NCI-H2081 (cell line): ENCODE measurements at regions not wholly inside any gene's neighbourhood (a gene's known extent, or its start where the extent isn't known, plus 50 kb on each side); places are given as distances from the start of the nearest gene placed in this dataset.

ENCODE experiments used
- DNase-seq, 2 experiments: peaks; one replicate each; lab custom pipeline; 2025; lab: John Stamatoyannopoulos, UW

- no peak for DNase-seq
Observed at GRCh38 chr5:173763410-173763809, 124.7 kb upstream of the CPEB4 start.

DNA sequence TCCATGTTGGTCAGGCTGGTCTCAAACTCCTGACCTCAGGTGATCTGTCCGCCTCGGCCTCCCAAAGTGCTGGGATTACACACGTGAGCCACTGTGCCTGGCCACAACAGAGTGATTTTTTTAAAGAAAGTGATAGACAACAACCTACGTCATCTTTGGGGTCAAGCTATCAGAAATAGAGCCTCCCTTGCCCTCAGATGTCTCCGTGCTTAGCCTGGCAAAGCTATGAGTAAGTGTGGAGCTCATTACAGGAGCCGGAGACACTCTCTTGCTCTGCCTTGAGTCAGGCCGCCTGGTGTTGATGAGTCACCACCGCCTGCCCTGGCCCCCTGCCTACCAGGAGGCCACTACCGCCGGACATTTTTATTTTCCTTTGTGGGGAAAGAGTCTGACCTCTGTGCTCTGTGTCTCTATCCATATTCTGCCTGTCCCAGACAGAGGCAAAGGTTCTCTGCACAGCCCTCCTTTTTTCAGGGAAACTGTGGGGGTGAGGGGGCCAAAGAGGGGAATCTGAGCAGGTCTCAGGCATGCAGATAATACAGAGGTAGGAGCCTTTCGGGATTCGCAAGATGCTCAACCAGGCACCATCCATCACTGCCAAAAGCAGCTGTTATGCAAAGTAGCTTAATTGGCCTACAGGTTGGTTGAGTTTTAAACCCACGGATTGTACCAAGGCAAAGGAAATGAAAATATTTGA is 123.7 kb upstream of the CPEB4 start:
- DNase-seq, result no peak

GRCh38 chr5:173765029-173765644 is 123.0 kb upstream of the CPEB4 start:
- no peak for DNase-seq

DNA sequence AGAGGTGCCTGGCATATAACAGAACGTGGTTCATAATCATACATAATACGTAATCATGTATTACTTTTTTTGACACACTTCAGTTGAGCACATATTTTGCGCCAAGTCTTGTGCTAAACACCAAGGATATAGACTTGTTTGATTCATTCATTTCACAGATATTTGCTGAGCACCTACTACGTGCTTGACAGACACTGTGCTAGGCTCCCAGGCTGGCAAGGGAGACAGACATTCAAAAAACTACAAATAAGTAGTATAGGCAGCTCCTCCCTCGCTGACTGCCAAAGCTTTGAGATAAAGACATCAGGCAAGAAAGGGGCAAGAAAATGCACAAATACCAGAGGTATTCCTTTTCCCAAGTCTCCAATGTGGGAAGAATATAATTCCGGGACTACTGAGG is 122.5 kb upstream of the CPEB4 start:
- no peak for DNase-seq

- no peak for DNase-seq
Observed at GRCh38 chr5:173767574-173768266, 120.4 kb upstream of the CPEB4 start.

DNA sequence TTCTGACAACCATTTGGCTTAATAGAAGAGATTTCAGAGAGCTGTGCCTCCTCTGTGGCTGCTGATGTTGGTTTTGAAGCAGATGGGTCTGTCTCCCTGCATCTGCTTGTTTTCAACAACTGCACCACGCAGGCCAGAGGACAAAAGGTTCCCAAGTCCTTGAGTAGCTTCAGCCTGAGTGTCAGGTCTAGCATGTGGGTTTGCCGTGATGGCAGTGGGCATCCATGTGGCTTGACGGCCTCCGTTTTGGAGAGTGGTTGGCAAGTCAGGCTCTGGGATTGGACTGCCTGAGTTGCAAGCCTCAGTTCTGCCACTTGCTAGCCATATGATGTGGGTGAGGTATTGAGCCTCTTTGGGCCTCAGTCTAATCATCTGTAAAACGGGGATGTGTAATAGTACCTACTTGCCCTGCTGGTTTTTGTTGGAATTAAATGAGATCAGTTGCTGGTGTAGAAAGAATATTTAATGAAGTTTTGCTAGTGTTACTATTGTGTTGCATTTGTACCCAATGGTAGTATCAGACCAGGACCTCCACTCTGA is 119.8 kb upstream of the CPEB4 start:
- no peak for DNase-seq

DNA sequence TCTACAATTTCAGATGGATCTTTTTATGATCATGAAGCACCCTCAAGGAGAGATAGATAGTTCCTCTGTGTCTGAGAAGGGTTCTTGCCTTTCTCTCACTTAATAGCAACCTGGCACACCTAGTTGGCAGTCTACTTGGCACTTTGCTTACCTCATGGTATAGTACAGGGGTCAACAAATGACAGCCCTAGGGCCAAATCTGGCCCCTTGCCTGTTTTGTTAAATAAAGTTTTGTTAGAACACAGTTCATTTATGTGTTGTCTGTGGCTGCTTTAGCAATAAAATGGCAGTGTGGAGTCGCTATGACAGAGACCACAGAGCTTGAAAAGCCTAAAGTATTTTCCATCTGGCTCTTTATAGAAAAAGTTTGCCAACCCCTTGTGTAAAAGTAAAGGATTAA is 119.3 kb upstream of the CPEB4 start:
- DNase-seq, result no peak

- no peak for DNase-seq
Observed at GRCh38 chr5:173770637-173771036, 117.5 kb upstream of the CPEB4 start.

DNA sequence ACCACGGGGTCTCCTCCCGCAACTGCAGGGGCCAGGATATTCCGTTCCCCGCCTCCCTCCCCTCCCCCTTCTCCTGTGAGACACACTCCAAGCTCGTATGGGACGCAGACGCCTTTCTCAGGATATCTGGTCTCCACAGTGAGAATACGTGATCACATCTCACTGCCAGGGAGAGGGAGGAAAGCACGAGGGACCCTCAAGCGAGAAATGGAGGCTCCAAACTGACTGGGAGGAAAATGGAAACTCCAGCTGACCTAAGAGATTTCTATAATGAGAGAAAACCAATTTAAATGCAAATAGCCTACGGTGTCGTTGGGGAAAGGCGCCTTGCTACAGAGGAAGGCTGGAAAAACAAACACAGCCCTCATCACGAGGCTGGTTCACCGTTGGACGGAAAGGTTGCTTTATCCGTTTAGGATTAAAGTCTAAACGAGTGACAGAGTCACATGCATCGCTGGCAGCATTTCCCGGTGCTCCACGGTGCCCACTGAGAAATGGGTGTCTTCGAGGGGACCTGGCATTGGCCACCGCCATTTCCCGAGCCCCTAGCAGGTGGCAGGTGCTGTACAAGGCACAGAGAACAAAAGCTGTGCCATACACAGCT is 116.9 kb upstream of the CPEB4 start:
- no peak for DNase-seq

DNA sequence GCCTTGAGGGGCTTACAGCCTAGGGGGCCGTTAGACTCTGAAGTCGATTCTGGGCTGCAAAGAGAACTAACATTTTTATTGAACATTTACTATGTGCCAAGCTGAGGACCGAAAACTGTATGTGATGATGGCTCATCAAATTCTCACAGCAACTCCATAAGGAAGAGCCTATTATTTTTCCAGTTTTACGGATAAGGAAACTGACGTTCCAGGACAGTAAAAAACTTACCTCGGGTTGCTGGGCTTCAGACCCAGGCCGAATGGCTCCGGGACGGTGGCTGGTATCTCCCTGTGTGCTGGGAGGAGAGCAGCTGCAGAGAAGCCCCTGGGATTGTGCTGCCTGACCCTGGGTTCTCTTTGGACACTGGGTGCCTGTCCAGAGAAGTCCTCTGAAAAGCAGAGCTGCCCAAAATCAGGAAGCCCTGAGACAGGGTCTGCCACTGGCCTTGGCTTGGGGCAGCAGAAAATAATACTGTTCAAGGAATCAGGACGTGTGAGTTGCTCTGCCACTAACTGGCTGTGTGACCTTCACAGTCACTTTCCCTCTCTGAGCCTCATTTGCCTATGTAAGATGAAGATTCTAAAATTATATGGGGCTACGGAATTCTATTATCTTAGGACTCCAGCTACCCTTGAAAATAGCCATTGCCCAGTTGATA is 116.3 kb upstream of the CPEB4 start:
- DNase-seq, result no peak

- no peak for DNase-seq
Observed at GRCh38 chr5:173772384-173773059, 115.6 kb upstream of the CPEB4 start.

GRCh38 chr5:173774271-173774761 is 113.8 kb upstream of the CPEB4 start:
- DNase-seq, result no peak

DNA sequence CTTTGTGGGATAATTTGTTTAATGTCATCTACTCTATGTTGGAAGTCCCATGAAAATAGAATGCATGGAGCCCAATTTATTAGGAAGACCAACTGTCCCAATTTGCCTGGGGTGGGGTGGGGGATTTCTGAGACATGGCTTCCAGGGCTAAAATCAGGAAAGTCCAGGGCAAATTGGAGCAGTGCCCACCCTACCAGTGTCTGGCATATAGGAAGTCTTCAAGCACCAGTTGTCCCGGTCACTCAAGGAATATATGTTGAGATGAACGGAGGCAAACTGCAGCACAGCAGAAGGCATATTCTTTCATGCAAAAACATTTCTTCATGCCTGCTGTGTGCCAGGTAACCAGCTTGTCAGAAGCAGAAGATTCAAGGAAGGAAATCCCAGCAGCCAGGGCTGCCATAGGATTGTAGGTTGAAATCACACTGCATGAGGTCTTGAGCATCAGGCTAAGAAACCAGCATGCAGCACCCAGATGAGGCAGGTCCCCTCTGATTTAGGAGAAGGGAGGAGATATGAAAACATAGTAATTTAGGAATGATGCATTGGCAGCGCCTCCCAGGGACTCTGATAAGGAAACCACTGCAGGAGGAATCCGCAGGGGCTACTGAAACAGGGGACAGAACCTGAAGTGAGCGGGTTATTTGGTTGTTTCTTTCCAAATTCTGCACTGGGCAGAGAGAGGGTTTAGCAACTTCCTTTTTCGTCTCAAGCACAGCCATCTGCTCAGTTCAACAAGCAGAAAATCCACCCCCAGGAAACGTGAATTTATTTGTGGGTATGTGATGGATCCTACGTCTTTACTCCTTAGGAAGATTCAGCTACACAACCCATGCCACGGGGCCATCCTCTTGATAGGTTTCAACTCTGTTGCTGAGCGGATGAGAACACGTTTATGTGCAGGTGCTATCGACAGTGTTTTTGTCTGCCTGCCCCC is 112.6 kb upstream of the CPEB4 start:
- no peak for DNase-seq

DNA sequence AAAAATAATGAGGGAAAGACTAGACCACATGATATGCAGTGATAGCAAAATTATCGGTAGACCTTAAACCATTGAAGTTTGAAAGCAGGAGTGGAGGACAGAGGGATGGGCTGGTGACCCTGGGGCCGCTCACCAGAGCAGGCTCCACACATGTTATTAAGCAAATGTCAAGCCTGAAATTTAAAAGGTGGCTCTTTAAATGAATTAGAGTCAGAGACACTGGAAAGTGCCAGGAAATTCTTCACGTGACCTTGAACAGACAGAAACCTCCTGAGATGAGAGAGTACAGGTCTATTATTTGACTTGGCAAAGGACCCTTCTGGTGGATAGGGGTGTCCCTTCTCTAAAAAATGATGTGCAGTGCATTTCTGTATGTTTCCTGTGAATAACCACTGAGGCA is 111.0 kb upstream of the CPEB4 start:
- no peak for DNase-seq

- no peak for DNase-seq
Observed at GRCh38 chr5:173777674-173778073, 110.5 kb upstream of the CPEB4 start.

DNA sequence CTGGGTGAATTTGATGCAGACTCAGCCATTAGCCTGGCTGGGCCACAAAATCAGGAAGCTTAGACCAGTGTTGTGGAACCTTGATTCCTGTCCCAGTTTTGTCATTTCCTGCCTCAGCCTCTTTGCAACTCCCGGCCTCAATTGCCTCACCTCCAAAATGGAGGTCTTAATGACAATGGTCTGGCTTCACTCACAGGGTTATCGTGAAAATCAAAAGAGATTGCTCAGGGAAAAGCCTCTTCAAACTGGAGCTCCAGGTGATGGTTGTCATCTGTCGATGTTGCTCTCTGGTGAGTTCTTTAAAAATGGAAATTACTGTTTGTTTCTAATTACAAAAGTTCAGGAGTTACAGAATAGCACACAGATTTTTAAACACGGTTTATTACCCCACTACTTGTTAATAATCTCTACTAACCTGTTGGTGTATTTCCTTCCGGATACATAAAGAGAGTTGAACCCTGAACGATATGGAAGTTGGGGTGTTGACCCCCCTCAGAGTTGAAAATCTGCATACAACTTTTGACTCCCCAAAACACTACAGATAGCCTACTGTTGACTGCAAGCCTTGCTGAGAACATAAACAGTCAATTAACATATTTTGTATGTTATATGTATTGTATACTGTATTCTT is 109.9 kb upstream of the CPEB4 start:
- DNase-seq, result no peak

DNA sequence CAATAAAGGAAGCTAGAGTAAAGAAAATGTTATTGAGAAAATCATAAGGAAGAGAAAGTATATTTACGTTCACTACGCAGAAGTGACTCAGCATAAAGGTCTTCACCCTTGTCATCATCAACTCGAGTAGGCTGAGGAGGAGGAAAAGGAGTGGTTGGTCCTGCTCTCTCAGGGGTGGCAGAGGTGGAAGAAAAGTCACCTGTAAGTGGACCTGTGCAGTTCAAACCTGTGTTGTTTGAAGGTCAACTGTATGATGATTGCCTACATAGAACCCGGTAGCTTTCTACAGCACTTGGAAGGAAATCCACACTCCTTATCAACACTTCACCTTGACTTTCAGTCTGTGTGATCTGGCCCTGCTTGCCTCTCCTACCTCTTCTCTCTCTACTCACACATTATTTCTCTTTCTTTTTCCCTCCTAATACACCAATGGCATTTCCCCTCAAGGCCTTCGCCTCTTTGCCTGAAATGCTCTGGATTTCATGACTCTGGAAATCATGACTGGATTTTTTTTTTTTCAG is 109.3 kb upstream of the CPEB4 start:
- DNase-seq, result no peak

GRCh38 chr5:173780235-173781234 is 107.6 kb upstream of the CPEB4 start:
- no peak for DNase-seq
